B cell (primary cell): ENCODE measurements at regions not wholly inside any gene's neighbourhood (a gene's known extent, or its start where the extent isn't known, plus 50 kb on each side); places are given as distances from the start of the nearest gene placed in this dataset.

Experiments used
- ATAC-seq: fragments of 200-7000 bp; cut with Tn5 transposase; one replicate; pipeline ENCODE4 v1.10.0; 2021; ENCODE audit warnings: low read depth, mild to moderate bottlenecking, moderate number of reproducible peaks, moderate library complexity
- CTCF ChIA-PET: fragments of 350-600 bp; sonication (Branson Sonifier 250); formaldehyde crosslinking; loops from one replicate; lab custom pipeline; 2021; ENCODE audit warnings: antibody characterized with exemption, inconsistent platforms; lab: Charles Lee
- POLR2A ChIA-PET: fragments of 350-600 bp; sonication (Branson Sonifier 250); formaldehyde crosslinking; loops from one replicate; lab custom pipeline; 2021; ENCODE audit warnings: antibody characterized with exemption; lab: Charles Lee
- DNase-seq: peaks from one replicate; pipeline ENCODE4 v3.0.0; 2013
- H2AFZ ChIP-seq: 2 replicates; pipeline ENCODE4 v1.6.1; 2012; ENCODE audit warnings: mild to moderate bottlenecking, low read depth, low read length; ENCODE audit not compliant: insufficient read depth, poor library complexity, severe bottlenecking
- H3K27ac ChIP-seq, 2 donors: 1 replicate in 1 of 2; 2 replicates in 1 of 2; pipeline ENCODE4 v1.5.1; 2012 to 2013; ENCODE audit warnings: low read length in 2 of 2, mild to moderate bottlenecking in 2 of 2, moderate library complexity in 1 of 2
- H3K27me3 ChIP-seq, 4 experiments: fragments of 200-600 bp in 1 of 4; sonication (generic) in 1 of 4; replicated peaks in 1 of 4; 1 replicate in 2 of 4; 2 replicates in 2 of 4; pipeline versions ENCODE4 v1.6.1 to v1.7.0; 2013 to 2016; ENCODE audit warnings: low read length in 3 of 4, mild to moderate bottlenecking in 2 of 4, mixed read lengths in 1 of 4, moderate library complexity in 1 of 4; ENCODE audit not compliant: insufficient read depth in 4 of 4, control insufficient read depth in 3 of 4; ENCODE audit errors: control extremely low read depth in 1 of 4
- H3K36me3 ChIP-seq, 2 experiments: replicated peaks in 1 of 2; 1 replicate in 1 of 2; 2 replicates in 1 of 2; pipeline versions ENCODE4 v1.6.1 to v1.7.1; 2013; ENCODE audit warnings: low read length in 1 of 2; ENCODE audit not compliant: insufficient read depth in 2 of 2, control insufficient read depth in 1 of 2; ENCODE audit errors: control extremely low read depth in 1 of 2, extremely low read depth in 1 of 2
- H3K4me1 ChIP-seq, 2 donors: fragments of 200-600 bp in 1 of 2; sonication (generic) in 1 of 2; 1 replicate in 1 of 2; 2 replicates in 1 of 2; pipeline versions ENCODE4 v1.5.1 to v1.6.1; 2013 to 2017; ENCODE audit warnings: low read length in 2 of 2; ENCODE audit not compliant: control insufficient read depth in 2 of 2, insufficient read depth in 2 of 2
- H3K4me2 ChIP-seq: replicated peaks from 2 replicates; pipeline ENCODE3; 2012; ENCODE audit warnings: mild to moderate bottlenecking, low read depth, low read length; ENCODE audit not compliant: poor library complexity, severe bottlenecking
- H3K4me3 ChIP-seq, 5 experiments: fragments of 200-600 bp in 1 of 5; sonication (generic) in 1 of 5; 1 replicate in 3 of 5; 2 replicates in 2 of 5; pipeline versions ENCODE4 v1.5.1 to v1.7.0; 2011 to 2016; ENCODE audit warnings: low read length in 4 of 5, mild to moderate bottlenecking in 4 of 5, low read depth in 2 of 5, control low read depth in 1 of 5, moderate library complexity in 1 of 5; ENCODE audit not compliant: insufficient read depth in 1 of 5; ENCODE audit errors: control extremely low read depth in 1 of 5, extremely low read depth in 1 of 5
- H3K79me2 ChIP-seq: fragments of 200-600 bp; sonication (generic); one replicate; pipeline ENCODE4 v1.6.0; 2016; ENCODE audit warnings: low read length; ENCODE audit not compliant: control insufficient read depth, insufficient read depth
- H3K9ac ChIP-seq: fragments of 200-600 bp; sonication (generic); 2 replicates; pipeline ENCODE4 v1.6.1; 2017; ENCODE audit warnings: mild to moderate bottlenecking, low read length, moderate library complexity
- H3K9me3 ChIP-seq, 3 donors: one replicate each; pipeline versions ENCODE4 v1.6.1 to v1.7.1; 2013; ENCODE audit warnings: low read length in 2 of 3; ENCODE audit not compliant: control insufficient read depth in 2 of 3, insufficient read depth in 1 of 3; ENCODE audit errors: control extremely low read depth in 1 of 3
- H4K20me1 ChIP-seq: 2 replicates; pipeline ENCODE4 v1.6.0; 2012; ENCODE audit warnings: mild to moderate bottlenecking, low read length; ENCODE audit not compliant: insufficient read depth, control insufficient read depth, poor library complexity, severe bottlenecking
- H3K27ac Mint-ChIP-seq: one replicate; pipeline ENCODE4 v1.8.0; 2021; ENCODE audit warnings: mixed read lengths
- H3K27me3 Mint-ChIP-seq: one replicate; pipeline ENCODE4 v1.8.0; 2021; ENCODE audit warnings: mixed read lengths
- H3K4me1 Mint-ChIP-seq: one replicate; pipeline ENCODE4 v1.8.0; 2021; ENCODE audit warnings: mixed read lengths
- H3K4me3 Mint-ChIP-seq: one replicate; pipeline ENCODE4 v1.8.0; 2021; ENCODE audit warnings: mixed read lengths
- H3K9me3 Mint-ChIP-seq: one replicate; pipeline ENCODE4 v1.8.0; 2022; ENCODE audit warnings: mixed read lengths; ENCODE audit not compliant: insufficient read depth
- CTCF ChIP-seq: fragments of 200-600 bp; IDR thresholded peaks from one replicate; pipeline ENCODE4 v1.8.0; 2022; ENCODE audit warnings: antibody characterized with exemption, mild to moderate bottlenecking
- EZH2 ChIP-seq: IDR thresholded peaks from 2 replicates; pipeline ENCODE4 v1.6.1; 2012; ENCODE audit warnings: borderline replicate concordance, low read depth, mild to moderate bottlenecking, moderate library complexity, low read length; ENCODE audit not compliant: insufficient read depth, poor library complexity, severe bottlenecking
- WGBS: methylation state at CpG from one replicate; pipeline ENCODE4 v1.1.5; 2013; ENCODE audit warnings: missing lambda C conversion rate; ENCODE audit not compliant: insufficient coverage; 5-methylcytosine and 5-hydroxymethylcytosine counted together
- intact Hi-C: fragments of 100-400 bp; cut with micrococcal nuclease; formaldehyde crosslinking; loops from one replicate; pipeline ENCODE4 v1.10.0; 2022

DNA sequence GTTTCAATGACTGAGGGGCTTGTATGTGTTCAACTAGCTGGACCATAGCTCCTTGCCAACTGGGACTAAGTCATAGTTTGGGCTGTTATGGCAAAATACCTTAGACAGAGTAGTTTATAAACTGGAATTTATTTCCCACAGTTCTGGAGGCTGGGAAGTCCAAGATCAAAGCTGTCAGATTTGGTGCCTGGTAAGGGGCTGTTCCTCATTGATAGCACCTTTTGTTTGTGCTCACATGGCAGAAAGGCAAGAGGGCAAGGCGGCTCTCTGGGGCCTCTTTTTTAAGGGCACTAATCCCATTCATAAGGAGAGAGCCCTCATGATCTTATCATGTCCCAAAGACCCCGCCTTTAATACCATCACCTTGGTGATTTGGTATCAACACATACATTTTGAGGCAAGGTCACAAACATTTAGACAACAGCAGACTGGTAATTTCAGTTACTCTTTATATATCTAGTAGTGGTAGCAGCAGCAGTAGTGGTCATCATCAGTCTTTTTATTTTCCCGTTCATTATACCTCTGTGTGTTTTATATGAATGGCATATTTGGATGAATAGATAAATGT lies 477.0 kb downstream of the CCDC171 start:
- H3K9me3 Mint-ChIP-seq: no peaks in the 10 kb centered on the region
- no peaks in the 10 kb centered on the region for H3K9me3 ChIP-seq
- no peak overlapping the region for H3K4me2 ChIP-seq
- H4K20me1 ChIP-seq: no peaks in the 10 kb centered on the region
- H3K4me1 ChIP-seq: no peaks in the 10 kb centered on the region
- intact Hi-C loops: no loop called here
- POLR2A ChIA-PET: no interaction called here
- no peak overlapping the region for H3K9ac ChIP-seq
- CTCF ChIA-PET: no interaction called here
- no peak overlapping the region for H3K4me3 ChIP-seq
- TF ChIP-seq CTCF (no peak), EZH2 (no peak)
- H2AFZ ChIP-seq: no peak overlapping the region
- WGBS: 100% methylated on average over 1 of the region's 3 CpGs
- H3K36me3 ChIP-seq: no peaks in the 10 kb centered on the region
- no peaks in the 10 kb centered on the region for H3K27me3 Mint-ChIP-seq
- H3K4me3 Mint-ChIP-seq: no peak overlapping the region
- no peaks in the 10 kb centered on the region for H3K4me1 Mint-ChIP-seq
- H3K79me2 ChIP-seq: no peaks in the 10 kb centered on the region
- H3K27ac ChIP-seq: no peak overlapping the region
- no peak overlapping the region for H3K27ac Mint-ChIP-seq
- H3K27me3 ChIP-seq: no peaks in the 10 kb centered on the region
- no peak for ATAC-seq
- DNase-seq: no peak

- no peaks in the 10 kb centered on the region for H3K9me3 Mint-ChIP-seq
- H3K27me3 Mint-ChIP-seq: no peaks in the 10 kb centered on the region
- Histone ChIP-seq H3K36me3 (no peaks in the 10 kb centered on the region), H3K4me3 (no peak overlapping the region), H3K4me2 (no peak overlapping the region), H4K20me1 (no peaks in the 10 kb centered on the region), H3K4me1 (no peaks in the 10 kb centered on the region), H3K9ac (no peak overlapping the region), H2AFZ (no peak overlapping the region), H3K79me2 (no peaks in the 10 kb centered on the region), H3K9me3 (no peaks in the 10 kb centered on the region), H3K27ac (no peak overlapping the region), H3K27me3 (no peaks in the 10 kb centered on the region)
- no peak overlapping the region for H3K4me3 Mint-ChIP-seq
- ChIA-PET CTCF (no interaction called here), POLR2A (no interaction called here)
- no peak overlapping the region for H3K27ac Mint-ChIP-seq
- H3K4me1 Mint-ChIP-seq: no peaks in the 10 kb centered on the region
- DNase-seq (no peak), ATAC-seq (no peak)
- intact Hi-C loops: no loop called here
- TF ChIP-seq EZH2: no peak
- no peak for TF ChIP-seq CTCF
- WGBS: 20% methylated on average over 2 of the region's 8 CpGs
Observed at GRCh38 chr9:16030528-16031185, 477.8 kb downstream of the CCDC171 start.
